OCI-LY1 (cell line): ENCODE measurements at regions not wholly inside any gene's neighbourhood (a gene's known extent, or its start where the extent isn't known, plus 50 kb on each side); places are given as distances from the start of the nearest gene placed in this dataset.

ENCODE experiments used
- H2AFZ ChIP-seq: fragments of 200-600 bp; sonication (generic), shearing (Covaris generic); 2 replicates; pipeline ENCODE4 v1.6.0; 2014; ENCODE audit warnings: antibody characterized with exemption, mild to moderate bottlenecking, low read length
- H3F3A ChIP-seq: fragments of 200-600 bp; sonication (generic), shearing (Covaris generic); 2 replicates; pipeline ENCODE4 v1.6.0; 2014; ENCODE audit warnings: mild to moderate bottlenecking, antibody characterized with exemption, low read length, moderate library complexity; ENCODE audit not compliant: insufficient read depth
- H3K27ac ChIP-seq: fragments of 200-600 bp; sonication (generic); 2 replicates; pipeline ENCODE4 v1.5.1; 2014; ENCODE audit warnings: low read length, mixed run types, mild to moderate bottlenecking, low read depth; ENCODE audit not compliant: poor library complexity, severe bottlenecking
- H3K27me3 ChIP-seq: fragments of 200-600 bp; sonication (generic); 2 replicates; pipeline ENCODE4 v1.6.0; 2014; ENCODE audit warnings: antibody characterized with exemption, mild to moderate bottlenecking, low read length, moderate library complexity; ENCODE audit not compliant: insufficient read depth
- H3K36me3 ChIP-seq: fragments of 200-600 bp; sonication (generic); 2 replicates; pipeline ENCODE4 v1.6.1; 2014; ENCODE audit warnings: mild to moderate bottlenecking, antibody characterized with exemption, low read length, moderate library complexity, mixed read lengths; ENCODE audit not compliant: insufficient read depth
- H3K4me1 ChIP-seq: fragments of 200-600 bp; sonication (generic); 2 replicates; pipeline ENCODE4 v1.5.1; 2014; ENCODE audit warnings: mild to moderate bottlenecking, low read length, moderate library complexity; ENCODE audit not compliant: insufficient read depth, severe bottlenecking
- H3K4me2 ChIP-seq: fragments of 200-600 bp; sonication (generic), shearing (Covaris generic); 2 replicates; pipeline ENCODE4 v1.6.1; 2014; ENCODE audit warnings: low read length
- H3K4me3 ChIP-seq: fragments of 200-600 bp; sonication (generic); 2 replicates; pipeline ENCODE4 v1.5.1; 2014; ENCODE audit warnings: low read length, low read depth, mild to moderate bottlenecking, mixed read lengths; ENCODE audit not compliant: poor library complexity, severe bottlenecking
- H3K79me2 ChIP-seq: fragments of 200-600 bp; shearing (Covaris generic); 2 replicates; pipeline ENCODE4 v1.6.1; 2016; ENCODE audit warnings: mixed run types, low read length, mixed read lengths; ENCODE audit not compliant: insufficient read depth
- H3K9ac ChIP-seq: fragments of 200-600 bp; sonication (generic), shearing (Covaris generic); 2 replicates; pipeline ENCODE4 v1.6.1; 2014; ENCODE audit warnings: mild to moderate bottlenecking, low read length, mixed read lengths
- H3K9me2 ChIP-seq: fragments of 200-600 bp; sonication (generic), shearing (Covaris generic); 2 replicates; pipeline ENCODE4 v1.6.1; 2014; ENCODE audit warnings: low read depth, mild to moderate bottlenecking, low read length, mixed read lengths
- H3K9me3 ChIP-seq: fragments of 200-600 bp; shearing (Covaris generic); 2 replicates; pipeline ENCODE4 v1.6.1; 2014; ENCODE audit warnings: low read length, mixed read lengths
- H4K20me1 ChIP-seq: fragments of 200-600 bp; sonication (generic), shearing (Covaris generic); 2 replicates; pipeline ENCODE4 v1.6.0; 2016; ENCODE audit warnings: mild to moderate bottlenecking, low read length; ENCODE audit not compliant: insufficient read depth
- CTCF ChIP-seq: fragments of 200-600 bp; sonication (generic), shearing (Covaris generic); IDR thresholded peaks from 2 replicates; pipeline ENCODE4 v1.5.1; 2017; ENCODE audit warnings: mild to moderate bottlenecking, antibody characterized with exemption, low read length, moderate library complexity, mixed read lengths
- EZH2 ChIP-seq: fragments of 200-600 bp; sonication (generic), shearing (Covaris generic); IDR thresholded peaks from 2 replicates; pipeline ENCODE4 v1.8.0; 2017; ENCODE audit warnings: borderline replicate concordance, mixed run types, mild to moderate bottlenecking, antibody characterized with exemption, low read length, moderate library complexity, mixed read lengths

- Histone ChIP-seq H3K4me3 (no peak overlapping the region), H3K9ac (no peak overlapping the region), H3K27me3 (no peaks in the 10 kb centered on the region), H4K20me1 (no peaks in the 10 kb centered on the region), H2AFZ (no peak overlapping the region), H3K79me2 (no peaks in the 10 kb centered on the region), H3K27ac (no peak overlapping the region), H3K9me2 (no peaks in the 10 kb centered on the region), H3K4me1 (no peaks in the 10 kb centered on the region), H3F3A (no peaks in the 10 kb centered on the region), H3K36me3 (no peaks in the 10 kb centered on the region; the same call in 1 of the 2 replicates), H3K4me2 (no peak overlapping the region), H3K9me3 (peaks cover 23% of the 10 kb centered on the region)
- no peak for TF ChIP-seq CTCF
- no peak for TF ChIP-seq EZH2
Measured at GRCh38 chr7:131252976-131253375, 74.7 kb upstream of the MKLN1 start.

GRCh38 chr7:131254211-131254610 is 73.5 kb upstream of the MKLN1 start:
- Histone ChIP-seq H3K27me3 (no peaks in the 10 kb centered on the region), H3F3A (no peaks in the 10 kb centered on the region), H3K9ac (no peak overlapping the region), H3K79me2 (no peaks in the 10 kb centered on the region), H3K4me3 (no peak overlapping the region), H3K36me3 (no peaks in the 10 kb centered on the region; the same call in 1 of the 2 replicates), H3K4me1 (no peaks in the 10 kb centered on the region), H3K9me3 (peaks cover 23% of the 10 kb centered on the region), H3K9me2 (no peaks in the 10 kb centered on the region), H3K27ac (no peak overlapping the region), H3K4me2 (no peak overlapping the region), H4K20me1 (no peaks in the 10 kb centered on the region), H2AFZ (no peak overlapping the region)
- no peak for TF ChIP-seq CTCF
- TF ChIP-seq EZH2: no peak

- Histone ChIP-seq H3K4me3 (no peak overlapping the region), H3F3A (no peaks in the 10 kb centered on the region), H3K9me2 (no peaks in the 10 kb centered on the region), H3K36me3 (no peaks in the 10 kb centered on the region; the same call in 1 of the 2 replicates), H4K20me1 (no peaks in the 10 kb centered on the region), H3K27me3 (no peaks in the 10 kb centered on the region), H3K4me1 (no peaks in the 10 kb centered on the region), H3K4me2 (no peak overlapping the region), H3K9me3 (peaks cover 23% of the 10 kb centered on the region), H2AFZ (no peak overlapping the region), H3K79me2 (no peaks in the 10 kb centered on the region), H3K27ac (no peak overlapping the region), H3K9ac (no peak overlapping the region)
- TF ChIP-seq CTCF: no peak
- no peak for TF ChIP-seq EZH2
Measured at GRCh38 chr7:131255242-131255641, 72.4 kb upstream of the MKLN1 start.
